ENCODE measurements at regions not wholly inside any gene's neighbourhood (a gene's known extent, or its start where the extent isn't known, plus 50 kb on each side); places are given as distances from the start of the nearest gene placed in this dataset.
A peak's percentile ranks its signal among the peaks of the same experiment; 100 is the strongest.
"Not testable (repeated sequence)": the region's sequence is repeated elsewhere in the genome, so short reads cannot be mapped to it uniquely, and the experiment has no call there.

GRCh38 chr5:42894057-42894456 is 82.4 kb upstream of the SELENOP start:
- DNase-seq (ENCODE audit: low read depth): no peak

- DNase-seq (ENCODE audit: low read depth): peak; percentile 49
Observed at GRCh38 chr5:42889311-42889933, 77.7 kb upstream of the SELENOP start.

- DNase-seq (ENCODE audit: low read depth): no peak
Observed at GRCh38 chr5:42888771-42889170, 77.1 kb upstream of the SELENOP start.

- no peak for DNase-seq (ENCODE audit: low read depth)
Observed at GRCh38 chr5:42887575-42887974, 75.9 kb upstream of the SELENOP start.

- no peak for DNase-seq (ENCODE audit: low read depth)
Observed at GRCh38 chr5:42887097-42887496, 75.4 kb upstream of the SELENOP start.

GRCh38 chr5:42886635-42887034 is 74.9 kb upstream of the SELENOP start:
- DNase-seq (ENCODE audit: low read depth): no peak

- no peak for DNase-seq (ENCODE audit: low read depth)
Observed at GRCh38 chr5:42884326-42884725, 72.6 kb upstream of the SELENOP start.

- no peak for DNase-seq (ENCODE audit: low read depth)
Observed at GRCh38 chr5:42881416-42882117, 69.9 kb upstream of the SELENOP start.

GRCh38 chr5:42880496-42881150 is 68.9 kb upstream of the SELENOP start:
- no peak for DNase-seq (ENCODE audit: low read depth)

- DNase-seq (ENCODE audit: low read depth): no peak
Observed at GRCh38 chr5:42879291-42879690, 67.6 kb upstream of the SELENOP start.

- DNase-seq (ENCODE audit: low read depth): no peak
Observed at GRCh38 chr5:42878550-42878949, 66.9 kb upstream of the SELENOP start.

- no peak for DNase-seq (ENCODE audit: low read depth)
Observed at GRCh38 chr5:42878041-42878440, 66.3 kb upstream of the SELENOP start.

- no peak for DNase-seq (ENCODE audit: low read depth)
Observed at GRCh38 chr5:42877431-42877830, 65.7 kb upstream of the SELENOP start.

- no peak for DNase-seq (ENCODE audit: low read depth)
Observed at GRCh38 chr5:42876375-42876844, 64.7 kb upstream of the SELENOP start.

GRCh38 chr5:42875785-42876374 is 64.2 kb upstream of the SELENOP start:
- no peak for DNase-seq (ENCODE audit: low read depth)

- DNase-seq (ENCODE audit: low read depth): no peak
Observed at GRCh38 chr5:42875211-42875610, 63.5 kb upstream of the SELENOP start.

- no peak for DNase-seq (ENCODE audit: low read depth)
Observed at GRCh38 chr5:42874621-42875198, 63.0 kb upstream of the SELENOP start.

GRCh38 chr5:42872865-42873264 is 61.2 kb upstream of the SELENOP start:
- DNase-seq (ENCODE audit: low read depth): no peak

GRCh38 chr5:42870882-42871418 is 59.3 kb upstream of the SELENOP start:
- no peak for DNase-seq (ENCODE audit: low read depth)

- DNase-seq (ENCODE audit: low read depth): not testable (repeated sequence)
Observed at GRCh38 chr5:42868417-42868816, 56.7 kb upstream of the SELENOP start.

- not testable (repeated sequence) for DNase-seq (ENCODE audit: low read depth)
Observed at GRCh38 chr5:42864749-42865148, 53.1 kb upstream of the SELENOP start.
